Trophoblast cell (in vitro differentiated cells and primary cell): ENCODE measurements at regions not wholly inside any gene's neighbourhood (a gene's known extent, or its start where the extent isn't known, plus 50 kb on each side); places are given as distances from the start of the nearest gene placed in this dataset.

Experiments
- DNase-seq, 2 donors: peaks; one replicate each; pipeline ENCODE4 v3.0.0-alpha.2; 2016
- H2AFZ ChIP-seq: 2 replicates; pipeline ENCODE4 v1.6.1; 2013; ENCODE audit warnings: low read length, moderate library complexity, mild to moderate bottlenecking; ENCODE audit not compliant: insufficient read depth, poor library complexity
- H2AK5ac ChIP-seq: 2 replicates; pipeline ENCODE4 v1.6.1; 2013; ENCODE audit warnings: mild to moderate bottlenecking, low read length
- H2BK120ac ChIP-seq: 2 replicates; pipeline ENCODE4 v1.6.1; 2013; ENCODE audit warnings: low read length, mild to moderate bottlenecking, moderate library complexity; ENCODE audit not compliant: insufficient read depth, poor library complexity
- H2BK12ac ChIP-seq: 2 replicates; pipeline ENCODE4 v1.6.1; 2013; ENCODE audit warnings: mild to moderate bottlenecking, low read length, moderate library complexity
- H2BK5ac ChIP-seq: 2 replicates; pipeline ENCODE4 v1.6.1; 2013; ENCODE audit warnings: low read length, low read depth, moderate library complexity, mild to moderate bottlenecking; ENCODE audit not compliant: poor library complexity
- H3K14ac ChIP-seq: 2 replicates; pipeline ENCODE4 v1.6.1; 2013; ENCODE audit warnings: mild to moderate bottlenecking, low read length
- H3K18ac ChIP-seq: 2 replicates; pipeline ENCODE4 v1.6.1; 2013; ENCODE audit warnings: mild to moderate bottlenecking, low read length
- H3K23ac ChIP-seq: 2 replicates; pipeline ENCODE4 v1.6.1; 2013; ENCODE audit warnings: low read length
- H3K27ac ChIP-seq: 2 replicates; pipeline ENCODE4 v1.5.1; 2013; ENCODE audit warnings: low read depth, mild to moderate bottlenecking, inconsistent platforms, low read length, moderate library complexity
- H3K27me3 ChIP-seq: 2 replicates; pipeline ENCODE4 v1.6.1; 2013; ENCODE audit warnings: inconsistent platforms, mild to moderate bottlenecking, low read length, moderate library complexity; ENCODE audit not compliant: insufficient read depth
- H3K36me3 ChIP-seq, 2 experiments: 1 replicate in 1 of 2; 2 replicates in 1 of 2; pipeline ENCODE4 v1.6.1; 2013; ENCODE audit warnings: low read length in 2 of 2, mild to moderate bottlenecking in 2 of 2, moderate library complexity in 1 of 2; ENCODE audit not compliant: insufficient read depth in 2 of 2, control insufficient read depth in 1 of 2
- H3K4ac ChIP-seq: 2 replicates; pipeline ENCODE4 v1.6.1; 2013; ENCODE audit warnings: low read depth, mild to moderate bottlenecking, low read length, moderate library complexity
- H3K4me1 ChIP-seq, 2 experiments: 1 replicate in 1 of 2; 2 replicates in 1 of 2; pipeline ENCODE4 v1.6.1; 2013; ENCODE audit warnings: low read length in 2 of 2, mild to moderate bottlenecking in 2 of 2, moderate library complexity in 1 of 2; ENCODE audit not compliant: insufficient read depth in 2 of 2, control insufficient read depth in 1 of 2
- H3K4me2 ChIP-seq: 2 replicates; pipeline ENCODE4 v1.6.1; 2013; ENCODE audit warnings: inconsistent platforms, mild to moderate bottlenecking, low read length, moderate library complexity
- H3K4me3 ChIP-seq: 2 replicates; pipeline ENCODE4 v1.5.1; 2013; ENCODE audit warnings: mild to moderate bottlenecking, low read depth, low read length, inconsistent platforms
- H3K79me1 ChIP-seq: one replicate; pipeline ENCODE4 v1.6.1; 2013; ENCODE audit warnings: low read length
- H3K79me2 ChIP-seq: 2 replicates; pipeline ENCODE4 v1.6.1; 2013; ENCODE audit warnings: low read length, mild to moderate bottlenecking; ENCODE audit not compliant: control insufficient read depth, insufficient read depth, poor library complexity
- H3K9ac ChIP-seq: 2 replicates; pipeline ENCODE4 v1.6.1; 2013; ENCODE audit warnings: mild to moderate bottlenecking, low read length
- H3K9me3 ChIP-seq: 2 replicates; pipeline ENCODE4 v1.6.1; 2013; ENCODE audit warnings: low read depth, mild to moderate bottlenecking, control low read depth, inconsistent platforms, low read length; ENCODE audit not compliant: insufficient read depth
- H4K12ac ChIP-seq: 2 replicates; pipeline ENCODE4 v1.6.1; 2013; ENCODE audit warnings: low read depth, mild to moderate bottlenecking, low read length, moderate library complexity
- H4K8ac ChIP-seq: 2 replicates; pipeline ENCODE4 v1.6.1; 2013; ENCODE audit warnings: low read depth, mild to moderate bottlenecking, low read length, moderate library complexity
- H4K91ac ChIP-seq: one replicate; pipeline ENCODE4 v1.6.1; 2013; ENCODE audit warnings: low read depth, mild to moderate bottlenecking, low read length, moderate library complexity
- WGBS: extraction: QIAGEN DNeasy Blood & Tissue Kit; methylation state at CpG from one replicate; pipeline ENCODE4 v1.1.7; 2013; ENCODE audit warnings: missing lambda C conversion rate; ENCODE audit not compliant: insufficient read length, insufficient coverage; ENCODE audit errors: extremely low coverage; 5-methylcytosine and 5-hydroxymethylcytosine counted together

- Histone ChIP-seq H3K4me3 (no peak overlapping the region), H3K79me2 (no peaks in the 10 kb centered on the region), H3K4me1 (no peaks in the 10 kb centered on the region), H2AK5ac (no peak overlapping the region), H2BK5ac (no peak overlapping the region), H3K36me3 (no peaks in the 10 kb centered on the region), H3K79me1 (no peaks in the 10 kb centered on the region), H3K4ac (no peak overlapping the region), H3K4me2 (no peak overlapping the region), H3K27ac (no peak overlapping the region), H4K91ac (no peak overlapping the region), H4K8ac (no peak overlapping the region), H3K23ac (no peak overlapping the region), H3K9me3 (no peaks in the 10 kb centered on the region), H3K27me3 (no peaks in the 10 kb centered on the region), H2AFZ (no peak overlapping the region), H3K14ac (no peak overlapping the region), H2BK120ac (no peak overlapping the region), H4K12ac (no peak overlapping the region), H2BK12ac (no peak overlapping the region), H3K9ac (no peak overlapping the region), H3K18ac (no peak overlapping the region)
- WGBS = no CpG with 5 or more reads among the region's 4 CpGs
- no peak for DNase-seq
These were observed 645.1 kb downstream of the CDH8 start for GRCh38 chr16:61390965-61391637.

- Histone ChIP-seq H3K9me3 (no peaks in the 10 kb centered on the region), H2BK5ac (no peak overlapping the region), H4K12ac (no peak overlapping the region), H3K4me3 (no peak overlapping the region), H3K36me3 (no peaks in the 10 kb centered on the region), H3K14ac (no peak overlapping the region), H4K91ac (no peak overlapping the region), H3K4me1 (no peaks in the 10 kb centered on the region), H2AFZ (no peak overlapping the region), H2BK12ac (no peak overlapping the region), H2AK5ac (no peak overlapping the region), H3K4me2 (no peak overlapping the region), H3K4ac (no peak overlapping the region), H3K27me3 (no peaks in the 10 kb centered on the region), H3K18ac (no peak overlapping the region), H3K9ac (no peak overlapping the region), H2BK120ac (no peak overlapping the region), H3K79me1 (no peaks in the 10 kb centered on the region), H3K27ac (no peak overlapping the region), H3K79me2 (no peaks in the 10 kb centered on the region), H3K23ac (no peak overlapping the region), H4K8ac (no peak overlapping the region)
- no CpG with 5 or more reads among the region's 12 CpGs for WGBS
- DNase-seq = no peak
These were observed 650.7 kb downstream of the CDH8 start for GRCh38 chr16:61385392-61386071.

GRCh38 chr16:61382435-61382834 is 653.8 kb downstream of the CDH8 start:
- Histone ChIP-seq H2BK12ac (no peak overlapping the region), H3K79me2 (no peaks in the 10 kb centered on the region), H3K14ac (no peak overlapping the region), H2AK5ac (no peak overlapping the region), H2BK120ac (no peak overlapping the region), H4K91ac (no peak overlapping the region), H4K12ac (no peak overlapping the region), H3K79me1 (no peaks in the 10 kb centered on the region), H3K9ac (no peak overlapping the region), H3K27me3 (no peaks in the 10 kb centered on the region), H3K4me3 (no peak overlapping the region), H3K4ac (no peak overlapping the region), H3K9me3 (no peaks in the 10 kb centered on the region), H2BK5ac (no peak overlapping the region), H3K36me3 (no peaks in the 10 kb centered on the region), H3K4me2 (no peak overlapping the region), H3K27ac (no peak overlapping the region), H3K4me1 (no peaks in the 10 kb centered on the region), H4K8ac (no peak overlapping the region), H2AFZ (no peak overlapping the region), H3K18ac (no peak overlapping the region), H3K23ac (no peak overlapping the region)
- DNase-seq = no peak

GRCh38 chr16:61379311-61379710 is 656.9 kb downstream of the CDH8 start:
- DNase-seq = no peak
- no peaks in the 10 kb centered on the region for H3K4me1 ChIP-seq
- no peak overlapping the region for H3K18ac ChIP-seq
- H2AK5ac ChIP-seq = no peak overlapping the region
- H2BK12ac ChIP-seq = no peak overlapping the region
- WGBS = no CpG with 5 or more reads among the region's 2 CpGs
- no peak overlapping the region for H3K4me3 ChIP-seq
- H4K12ac ChIP-seq = no peak overlapping the region
- no peak overlapping the region for H2AFZ ChIP-seq
- H3K14ac ChIP-seq = no peak overlapping the region
- H3K27ac ChIP-seq = no peak overlapping the region
- H3K79me2 ChIP-seq = no peaks in the 10 kb centered on the region
- no peak overlapping the region for H4K8ac ChIP-seq
- no peaks in the 10 kb centered on the region for H3K27me3 ChIP-seq
- no peaks in the 10 kb centered on the region for H3K9me3 ChIP-seq
- no peak overlapping the region for H3K4me2 ChIP-seq
- no peaks in the 10 kb centered on the region for H3K79me1 ChIP-seq
- H3K9ac ChIP-seq = no peak overlapping the region
- no peak overlapping the region for H2BK120ac ChIP-seq
- no peak overlapping the region for H3K4ac ChIP-seq
- no peak overlapping the region for H2BK5ac ChIP-seq
- H3K23ac ChIP-seq = no peak overlapping the region
- no peak overlapping the region for H4K91ac ChIP-seq
- no peaks in the 10 kb centered on the region for H3K36me3 ChIP-seq
